Immature natural killer cell (primary cell): ENCODE measurements at regions not wholly inside any gene's neighbourhood (a gene's known extent, or its start where the extent isn't known, plus 50 kb on each side); places are given as distances from the start of the nearest gene placed in this dataset.
A peak's percentile ranks its signal among the peaks of the same experiment; 100 is the strongest.

Source experiments
- DNase-seq, 3 donors: peaks; one replicate each; pipeline ENCODE4 v3.0.0; 2022; ENCODE audit warnings: mixed read lengths in 1 of 3
- H3K27ac Mint-ChIP-seq, 6 donors: one replicate each; pipeline ENCODE4 v1.8.0; 2020; ENCODE audit warnings: mixed read lengths in 6 of 6, mild to moderate bottlenecking in 5 of 6, inconsistent platforms in 4 of 6, moderate library complexity in 3 of 6
- H3K27me3 Mint-ChIP-seq, 3 donors: one replicate each; pipeline ENCODE4 v1.8.0; 2020 to 2021; ENCODE audit warnings: low read depth in 3 of 3, mild to moderate bottlenecking in 3 of 3, mixed read lengths in 3 of 3, moderate library complexity in 3 of 3, inconsistent platforms in 1 of 3
- H3K36me3 Mint-ChIP-seq, 3 donors: one replicate each; pipeline ENCODE4 v1.8.0; 2020; ENCODE audit warnings: mixed read lengths in 3 of 3, inconsistent platforms in 2 of 3, mild to moderate bottlenecking in 2 of 3
- H3K4me1 Mint-ChIP-seq, 2 donors: one replicate each; pipeline ENCODE4 v1.8.0; 2020; ENCODE audit warnings: inconsistent platforms in 2 of 2, mild to moderate bottlenecking in 2 of 2, mixed read lengths in 2 of 2, moderate library complexity in 1 of 2
- H3K4me3 Mint-ChIP-seq, 5 donors: one replicate each; pipeline ENCODE4 v1.8.0; 2020; ENCODE audit warnings: mild to moderate bottlenecking in 5 of 5, mixed read lengths in 5 of 5, inconsistent platforms in 3 of 5, moderate library complexity in 3 of 5
- H3K9me3 Mint-ChIP-seq, 6 donors: one replicate each; pipeline ENCODE4 v1.8.0; 2020; ENCODE audit warnings: mild to moderate bottlenecking in 6 of 6, mixed read lengths in 6 of 6, inconsistent platforms in 4 of 6, moderate library complexity in 3 of 6

DNA sequence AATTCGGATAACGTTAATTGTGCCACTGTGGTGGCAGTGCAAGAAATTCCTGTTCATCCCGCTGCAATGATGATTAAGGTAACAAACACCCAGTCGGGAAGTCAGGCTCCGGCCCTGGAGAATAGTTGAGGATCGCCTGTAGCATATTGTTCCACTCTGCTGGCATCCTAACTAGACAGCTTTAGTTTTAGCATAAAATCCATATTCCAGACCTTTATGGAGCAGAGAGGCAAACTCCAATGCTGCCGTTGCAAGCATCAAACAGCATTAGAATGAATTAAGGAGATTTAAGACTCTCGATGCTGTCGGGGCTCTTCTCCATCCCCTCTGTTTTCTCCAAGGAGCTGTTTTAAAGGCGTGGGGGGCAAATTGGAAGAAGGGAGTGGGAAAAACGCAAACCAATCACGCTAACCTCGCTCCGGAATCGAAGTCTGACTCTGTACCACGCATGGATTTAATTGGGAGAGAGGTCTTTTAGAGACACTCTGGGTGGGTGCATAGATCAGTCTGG is 660.4 kb downstream of the VRK1 start:
- peak overlapping the region; percentile 94 to 99 (median 98) for H3K27ac Mint-ChIP-seq
- DNase-seq, result no peak
- H3K4me1 Mint-ChIP-seq, result peaks cover 73 to 83% of the 10 kb centered on the region in 2 donors
- peaks cover 16 to 21% (median 20%) of the 10 kb centered on the region in 3 donors for H3K36me3 Mint-ChIP-seq
- peaks cover 0 to 15% (median 10%) of the 10 kb centered on the region in 6 donors for H3K9me3 Mint-ChIP-seq
- H3K4me3 Mint-ChIP-seq, result peak overlapping the region; percentile 83 to 94 (median 89)
- H3K27me3 Mint-ChIP-seq, result peaks cover 0 to 12% (median 1%) of the 10 kb centered on the region in 3 donors

DNA sequence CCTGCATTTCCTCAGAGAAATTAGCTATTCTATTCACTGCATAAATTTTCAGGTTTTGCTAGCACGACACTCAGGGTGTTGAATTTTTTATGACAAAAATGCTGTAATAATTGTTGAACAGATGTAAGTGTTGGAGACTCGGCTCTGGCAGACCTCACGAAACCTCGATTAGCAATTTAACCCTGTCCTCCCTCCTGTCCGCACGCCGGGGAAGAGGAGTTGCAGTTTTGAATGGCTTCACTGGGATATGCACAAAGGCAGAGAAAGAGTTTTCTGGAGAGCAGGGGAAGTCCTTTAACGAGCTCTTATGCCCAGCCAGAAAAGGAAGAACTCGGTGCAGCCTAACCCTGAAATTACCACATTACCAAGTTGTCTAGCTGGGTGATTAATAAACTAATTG is 661.1 kb downstream of the VRK1 start:
- Mint-ChIP-seq H3K4me1 (peaks cover 77 to 88% of the 10 kb centered on the region in 2 donors), H3K4me3 (peak overlapping the region; percentile 83 to 94 (median 89)), H3K27ac (peak overlapping the region; percentile 94 to 99 (median 98)), H3K27me3 (peaks cover 0 to 12% (median 1%) of the 10 kb centered on the region in 3 donors), H3K9me3 (peaks cover 0 to 20% (median 10%) of the 10 kb centered on the region in 6 donors), H3K36me3 (peaks cover 22 to 27% (median 25%) of the 10 kb centered on the region in 3 donors)
- no peak for DNase-seq

DNA sequence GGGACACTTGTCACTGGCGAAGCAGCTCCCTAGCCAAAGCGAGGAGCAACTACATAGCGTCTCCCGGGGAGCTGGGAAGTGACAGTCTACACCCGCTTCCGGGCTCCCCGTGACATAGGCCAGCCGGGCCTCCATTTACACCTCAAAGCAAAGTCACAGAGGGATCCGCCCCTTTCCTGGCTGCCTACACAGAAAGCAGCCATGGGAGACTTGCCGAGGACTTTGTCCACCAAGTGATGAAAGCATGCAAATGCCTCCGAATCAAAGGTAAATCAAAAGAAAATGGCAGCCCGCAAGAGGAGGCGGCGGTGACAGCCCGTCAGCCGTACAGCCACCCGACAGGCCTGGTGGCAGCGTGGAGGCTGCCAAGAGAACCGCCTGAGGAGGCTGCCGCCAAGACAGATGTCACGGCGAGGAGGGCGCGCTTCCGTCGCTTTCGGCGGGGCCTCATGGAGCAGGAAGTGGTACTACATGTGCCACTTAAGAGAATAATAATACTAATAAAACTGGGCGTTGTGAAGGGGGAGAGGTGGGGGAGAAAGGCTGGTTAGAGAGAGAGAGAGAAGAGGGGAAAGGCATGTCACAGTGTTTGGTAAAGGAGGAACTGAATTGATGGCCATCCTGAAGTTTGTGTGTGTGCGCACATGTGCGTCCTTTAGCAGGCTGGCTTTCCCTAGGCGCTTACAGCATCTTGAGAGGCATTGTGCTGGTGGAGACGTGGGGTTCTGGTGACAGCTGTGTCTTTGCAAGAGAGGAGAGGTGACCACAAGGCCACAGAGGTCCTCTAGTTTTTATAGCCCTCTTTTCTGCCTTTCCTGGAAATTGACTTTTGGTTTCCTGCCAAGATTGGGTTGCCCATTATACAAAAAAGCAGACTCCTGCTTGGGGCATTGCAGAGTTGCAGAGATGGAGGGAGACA is 661.7 kb downstream of the VRK1 start:
- Mint-ChIP-seq H3K4me1 (peaks cover 77 to 91% of the 10 kb centered on the region in 2 donors), H3K27me3 (peaks cover 0 to 12% (median 1%) of the 10 kb centered on the region in 3 donors), H3K9me3 (peaks cover 0 to 20% (median 10%) of the 10 kb centered on the region in 6 donors), H3K4me3 (peak overlapping the region; percentile 83 to 94 (median 89)), H3K27ac (peak overlapping the region; percentile 94 to 99 (median 98)), H3K36me3 (peaks cover 24 to 28% (median 27%) of the 10 kb centered on the region in 3 donors)
- peak; percentile 80 to 81 (median 80) for DNase-seq

DNA sequence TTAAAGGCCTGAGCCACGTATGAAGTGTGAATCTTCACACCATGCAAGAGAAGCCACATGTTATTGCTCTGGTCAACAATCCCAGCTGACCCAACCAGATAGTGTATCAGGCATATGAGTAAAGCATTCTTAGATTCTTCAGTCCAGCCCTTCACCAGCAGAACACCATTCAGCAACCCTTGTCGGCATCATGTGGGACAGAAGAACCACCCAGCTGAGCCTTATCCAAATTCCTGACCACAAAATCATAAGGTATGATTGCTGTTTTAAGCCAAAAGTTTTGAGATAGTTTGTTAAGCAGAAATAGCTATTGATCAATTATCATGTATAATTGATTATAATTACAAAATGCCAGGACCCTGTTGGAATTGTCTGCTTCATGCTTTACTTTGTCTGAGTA is 664.9 kb downstream of the VRK1 start:
- DNase-seq, result peak in 1 of 3 donors; percentile 22
- Mint-ChIP-seq H3K27me3 (peaks cover 0 to 12% (median 1%) of the 10 kb centered on the region in 3 donors), H3K9me3 (peaks cover 0 to 20% (median 11%) of the 10 kb centered on the region in 6 donors), H3K36me3 (peaks cover 39 to 45% (median 40%) of the 10 kb centered on the region in 3 donors), H3K4me1 (peaks cover 54 to 69% of the 10 kb centered on the region in 2 donors), H3K27ac (peak overlapping the region in 5 of 6 donors; percentile 55 to 83 (median 65)), H3K4me3 (peak overlapping the region in 1 of 5 donors; percentile 30)

DNA sequence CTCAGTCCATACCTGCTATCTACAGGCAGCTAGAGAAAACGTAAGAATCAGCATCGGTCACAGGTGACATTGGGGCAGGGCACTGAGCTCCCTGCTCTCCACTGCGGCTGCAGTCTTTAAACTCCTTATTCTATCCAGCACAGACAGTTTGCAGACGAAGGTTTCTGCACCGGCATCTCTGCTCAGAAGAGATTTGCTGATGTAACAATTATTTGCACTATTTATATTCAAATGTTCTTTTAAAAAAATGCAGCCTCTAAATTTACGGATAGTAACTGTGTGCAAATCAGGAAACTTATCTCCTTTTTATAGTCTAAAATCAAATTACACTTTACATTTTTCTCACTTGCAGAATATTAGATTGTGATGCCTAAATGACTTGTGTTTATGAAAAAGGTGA is 671.0 kb downstream of the VRK1 start:
- Mint-ChIP-seq H3K36me3 (peaks cover 21 to 52% (median 45%) of the 10 kb centered on the region in 3 donors), H3K4me3 (no peak overlapping the region), H3K4me1 (peaks cover 2 to 8% of the 10 kb centered on the region in 2 donors), H3K9me3 (peaks cover 0 to 5% (median 0%) of the 10 kb centered on the region in 6 donors), H3K27ac (no peak overlapping the region), H3K27me3 (peaks cover 0 to 2% (median 0%) of the 10 kb centered on the region in 3 donors)
- no peak for DNase-seq

DNA sequence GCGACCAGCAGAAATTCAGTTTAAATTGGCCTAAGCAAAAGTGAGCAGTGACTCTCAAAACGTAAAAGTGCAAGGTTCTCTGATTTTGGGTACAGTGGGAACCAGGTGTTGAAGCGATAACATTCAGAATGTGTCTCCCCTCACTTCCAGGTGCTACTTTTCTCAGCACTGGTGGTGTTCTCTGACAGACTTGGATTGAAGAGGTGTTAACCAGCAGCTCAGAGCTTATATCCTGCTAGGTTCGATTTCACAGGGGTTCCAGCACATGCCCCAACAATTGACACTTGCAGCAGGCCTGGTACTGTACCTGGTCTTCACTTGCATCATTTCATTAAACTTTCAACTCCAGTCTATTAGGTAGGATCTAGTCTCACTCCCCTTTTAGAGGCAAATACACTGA is 680.2 kb downstream of the VRK1 start:
- peaks cover 7 to 21% (median 15%) of the 10 kb centered on the region in 3 donors for H3K36me3 Mint-ChIP-seq
- H3K27me3 Mint-ChIP-seq, result peaks cover 0 to 7% (median 6%) of the 10 kb centered on the region in 3 donors
- H3K27ac Mint-ChIP-seq, result peak overlapping the region in 1 of 6 donors; percentile 36
- DNase-seq, result peak; percentile 38 to 52 (median 44)
- no peaks in the 10 kb centered on the region for H3K9me3 Mint-ChIP-seq
- peak overlapping the region in 3 of 5 donors; percentile 6 to 50 (median 33) for H3K4me3 Mint-ChIP-seq
- peaks cover 24 to 25% of the 10 kb centered on the region in 2 donors for H3K4me1 Mint-ChIP-seq

DNA sequence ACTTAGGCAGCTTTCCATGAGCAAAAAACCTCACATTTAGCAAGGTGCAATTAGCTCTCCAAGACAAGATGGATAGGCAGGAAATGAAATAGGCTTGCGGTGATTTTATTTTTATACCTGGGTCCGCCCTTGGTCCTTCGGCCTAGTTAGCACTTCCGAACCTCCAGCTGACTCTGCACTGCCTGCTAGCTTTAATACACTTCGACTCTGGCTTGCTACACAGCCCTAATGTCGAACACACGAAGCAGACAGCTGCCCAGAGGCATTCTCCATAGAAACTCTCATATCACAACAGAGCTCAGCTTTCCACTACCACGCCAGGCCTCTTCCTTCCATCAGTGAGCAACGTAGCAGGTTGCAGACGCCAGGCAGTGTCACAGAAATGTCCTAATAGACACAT is 688.0 kb downstream of the VRK1 start:
- Mint-ChIP-seq H3K9me3 (peaks cover 0 to 2% (median 0%) of the 10 kb centered on the region in 6 donors), H3K27me3 (peaks cover 9 to 33% (median 12%) of the 10 kb centered on the region in 3 donors), H3K27ac (no peak overlapping the region), H3K4me3 (no peak overlapping the region), H3K4me1 (peaks cover 21 to 25% of the 10 kb centered on the region in 2 donors), H3K36me3 (peaks cover 0 to 4% (median 0%) of the 10 kb centered on the region in 3 donors)
- no peak for DNase-seq

DNA sequence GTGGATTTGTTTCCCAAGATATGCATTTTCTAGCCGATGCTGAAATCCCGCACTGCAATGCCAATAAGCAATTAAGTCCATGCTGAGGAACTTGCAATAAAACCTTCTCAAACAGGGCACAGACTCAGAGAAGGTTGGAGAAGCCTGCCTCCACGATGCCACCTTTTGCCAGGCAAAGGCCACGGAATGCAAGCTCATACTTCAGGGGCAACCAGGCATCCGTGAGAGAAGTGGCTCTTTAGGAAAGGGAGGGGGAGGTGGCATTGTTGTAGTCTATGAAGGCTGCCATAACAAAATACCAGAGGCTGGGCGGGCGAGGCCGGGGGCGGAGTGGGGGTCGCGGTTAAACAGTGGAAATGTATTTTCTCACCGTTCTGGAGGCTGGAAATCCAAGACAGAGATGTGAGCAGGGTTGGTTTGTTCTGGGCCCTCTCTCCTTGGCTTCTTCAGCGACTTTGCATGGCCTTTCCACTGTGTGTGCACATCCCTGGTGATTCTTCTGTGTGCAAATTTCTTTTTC is 689.5 kb downstream of the VRK1 start:
- Mint-ChIP-seq H3K4me1 (peaks cover 34 to 40% of the 10 kb centered on the region in 2 donors), H3K27me3 (peaks cover 16 to 31% (median 17%) of the 10 kb centered on the region in 3 donors), H3K4me3 (no peak overlapping the region), H3K36me3 (peaks cover 0 to 4% (median 0%) of the 10 kb centered on the region in 3 donors), H3K27ac (no peak overlapping the region), H3K9me3 (peaks cover 0 to 2% (median 0%) of the 10 kb centered on the region in 6 donors)
- DNase-seq, result no peak

DNA sequence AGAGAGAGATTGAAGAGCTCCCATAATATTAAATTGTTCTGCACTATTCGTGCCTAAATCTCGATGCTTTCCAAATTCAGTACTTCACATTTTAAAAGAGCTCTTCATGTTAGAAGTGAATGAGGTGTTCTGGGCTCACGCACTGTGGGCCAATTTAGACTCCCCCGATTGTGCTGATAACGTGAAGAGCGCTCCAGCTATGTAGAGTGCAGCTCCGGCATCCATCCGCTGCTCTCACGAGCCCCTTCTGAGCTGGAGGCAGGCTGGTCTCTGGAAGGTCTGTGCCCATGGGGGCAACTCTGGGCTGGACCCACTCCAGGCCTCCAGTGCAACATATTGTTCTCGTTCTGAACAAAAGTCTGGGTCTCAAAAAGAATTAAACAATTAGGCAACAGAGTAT is 692.6 kb downstream of the VRK1 start:
- DNase-seq, result no peak
- peaks cover 0 to 12% (median 7%) of the 10 kb centered on the region in 6 donors for H3K9me3 Mint-ChIP-seq
- peaks cover 5 to 7% (median 5%) of the 10 kb centered on the region in 3 donors for H3K36me3 Mint-ChIP-seq
- no peak overlapping the region for H3K27ac Mint-ChIP-seq
- peak overlapping the region in 2 of 5 donors; percentile 22 to 51 for H3K4me3 Mint-ChIP-seq
- peaks cover 31 to 40% of the 10 kb centered on the region in 2 donors for H3K4me1 Mint-ChIP-seq
- peaks cover 12 to 39% (median 26%) of the 10 kb centered on the region in 3 donors for H3K27me3 Mint-ChIP-seq

DNA sequence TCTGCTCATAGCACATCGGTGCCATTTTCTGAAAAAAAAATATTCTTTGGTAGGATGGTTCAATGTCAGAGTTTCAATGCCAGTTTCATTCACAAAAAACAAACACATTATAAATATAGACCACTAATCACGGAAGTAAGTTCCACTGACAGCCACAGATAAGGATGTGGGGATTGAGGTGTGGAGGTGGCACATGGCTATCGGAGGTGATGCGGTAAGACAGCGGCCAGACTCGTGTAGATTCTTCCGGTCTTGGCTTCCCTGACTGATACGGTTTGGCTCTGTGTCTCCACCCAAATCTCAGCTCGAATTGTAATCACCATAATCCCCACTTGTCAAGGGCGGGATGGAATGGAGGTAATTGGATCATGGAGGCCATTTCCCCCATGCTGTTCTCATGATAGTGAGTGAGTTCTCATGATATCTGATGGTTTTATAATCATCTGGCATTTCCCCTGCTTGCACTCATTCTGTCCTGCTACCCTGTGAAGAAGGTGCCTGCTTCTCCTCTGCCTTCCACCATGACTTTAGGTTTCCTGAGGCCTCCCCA is 693.4 kb downstream of the VRK1 start:
- peaks cover 12 to 37% (median 23%) of the 10 kb centered on the region in 3 donors for H3K27me3 Mint-ChIP-seq
- peaks cover 5 to 7% (median 5%) of the 10 kb centered on the region in 3 donors for H3K36me3 Mint-ChIP-seq
- peak overlapping the region; percentile 46 to 69 (median 51) for H3K4me3 Mint-ChIP-seq
- H3K4me1 Mint-ChIP-seq, result peaks cover 31 to 39% of the 10 kb centered on the region in 2 donors
- H3K9me3 Mint-ChIP-seq, result peaks cover 0 to 12% (median 7%) of the 10 kb centered on the region in 6 donors
- peak overlapping the region in 3 of 6 donors; percentile 6 to 27 (median 14) for H3K27ac Mint-ChIP-seq
- DNase-seq, result peak; percentile 75 to 77 (median 75)

DNA sequence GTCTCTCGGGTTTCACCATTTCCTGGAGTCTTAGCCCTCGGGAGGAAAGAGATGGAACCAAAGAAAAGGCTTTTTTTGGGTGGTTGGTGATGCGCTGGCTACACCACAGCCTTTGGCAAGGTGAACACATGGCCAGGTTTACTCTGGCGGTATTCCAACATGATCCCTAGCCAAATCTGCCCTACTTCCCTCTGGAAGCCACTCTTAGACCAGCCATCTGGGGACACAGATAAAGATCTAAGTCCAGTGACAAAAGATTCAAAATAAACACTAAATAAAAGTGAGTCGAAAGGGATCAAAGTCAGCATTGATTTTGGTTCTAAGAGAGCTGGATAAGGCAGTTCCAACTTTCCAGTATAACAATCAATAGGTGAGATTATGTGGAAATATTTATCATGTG is 694.5 kb downstream of the VRK1 start:
- DNase-seq, result no peak
- Mint-ChIP-seq H3K9me3 (peaks cover 0 to 12% (median 7%) of the 10 kb centered on the region in 6 donors), H3K36me3 (peaks cover 5 to 7% (median 5%) of the 10 kb centered on the region in 3 donors), H3K27ac (peak overlapping the region in 1 of 6 donors; percentile 50), H3K27me3 (peaks cover 12 to 37% (median 22%) of the 10 kb centered on the region in 3 donors), H3K4me3 (peak overlapping the region in 1 of 5 donors; percentile 51), H3K4me1 (peaks cover 31 to 39% of the 10 kb centered on the region in 2 donors)

DNA sequence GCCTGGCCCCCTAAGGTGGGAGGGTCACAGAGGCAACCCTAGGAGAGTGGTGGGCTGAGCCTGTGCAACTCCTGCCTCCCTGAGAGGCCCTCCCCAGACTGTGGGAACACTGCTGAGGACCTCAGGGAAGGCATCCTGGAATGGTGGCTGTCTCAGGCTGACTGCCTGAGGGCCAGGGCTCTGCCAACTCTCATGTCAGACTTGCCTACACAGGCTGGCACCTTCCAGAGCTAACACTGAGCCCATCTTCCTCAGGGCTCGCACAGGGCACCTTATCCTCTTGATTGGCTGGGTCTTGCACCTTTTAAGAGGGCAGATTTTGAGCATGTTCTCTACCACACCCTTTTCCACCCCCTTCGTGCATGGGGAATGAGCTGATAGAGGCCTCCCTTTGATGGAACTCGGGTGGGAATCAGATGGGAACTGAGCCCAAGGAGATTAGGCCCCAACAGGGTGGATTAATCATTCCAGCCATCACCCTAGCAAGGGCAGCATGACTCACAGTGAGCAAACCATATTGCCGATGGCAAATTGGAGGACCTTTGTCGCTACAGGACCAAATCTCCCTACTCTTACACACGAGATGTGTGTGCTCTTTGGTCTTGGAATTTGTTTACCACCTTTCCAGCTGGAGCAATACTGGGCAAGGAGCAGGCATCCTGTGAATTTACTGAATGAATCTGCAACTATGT is 702.8 kb downstream of the VRK1 start:
- Mint-ChIP-seq H3K4me3 (no peak overlapping the region), H3K36me3 (peaks cover 0 to 9% (median 5%) of the 10 kb centered on the region in 3 donors), H3K9me3 (peaks cover 0 to 4% (median 0%) of the 10 kb centered on the region in 6 donors), H3K27me3 (peaks cover 2 to 4% (median 4%) of the 10 kb centered on the region in 3 donors), H3K4me1 (peaks cover 0 to 1% of the 10 kb centered on the region in 2 donors), H3K27ac (no peak overlapping the region)
- no peak for DNase-seq
